ENCODE measurements at regions not wholly inside any gene's neighbourhood (a gene's known extent, or its start where the extent isn't known, plus 50 kb on each side); places are given as distances from the start of the nearest gene placed in this dataset.

- no peak for DNase-seq (ENCODE audit: low read depth in 1 of 2, low spot score in 1 of 2)
- TF ChIP-seq GABPA (IDR thresholded peaks at IDR 0.05; ENCODE audit: low read depth): no peak
- TF ChIP-seq SPI1 (IDR thresholded peaks at IDR 0.05; ENCODE audit: borderline replicate concordance, low read depth): no peak
- no peak for TF ChIP-seq POLR2AphosphoS5 (IDR thresholded peaks at IDR 0.05; ENCODE audit: low read depth)
- no peak for TF ChIP-seq CTCF (IDR thresholded peaks at IDR 0.05; ENCODE audit: insufficient read depth, low read length)
- no peak for TF ChIP-seq REST (IDR thresholded peaks at IDR 0.05; ENCODE audit: insufficient replicate concordance, low read depth)
- no peak overlapping the region for H3K27ac ChIP-seq (replicated peaks)
- H3K4me3 ChIP-seq (replicated peaks; ENCODE audit: insufficient read depth, low read length): no peak overlapping the region
- H3K27me3 ChIP-seq (ENCODE audit: insufficient read depth, poor library complexity, severe bottlenecking): no peaks in the 10 kb centered on the region
Measured at GRCh38 chr5:13408616-13409015, 535.9 kb downstream of the DNAH5 start.

- TF ChIP-seq SPI1 (IDR thresholded peaks at IDR 0.05; ENCODE audit: borderline replicate concordance, low read depth) (no peak), GABPA (IDR thresholded peaks at IDR 0.05; ENCODE audit: low read depth) (no peak)
- Histone ChIP-seq H3K4me3 (replicated peaks; ENCODE audit: insufficient read depth, low read length) (no peak overlapping the region), H3K27me3 (ENCODE audit: insufficient read depth, poor library complexity, severe bottlenecking) (no peaks in the 10 kb centered on the region), H3K27ac (replicated peaks) (no peak overlapping the region)
- DNase-seq (ENCODE audit: low read depth in 1 of 2, low spot score in 1 of 2): no peak
Measured at GRCh38 chr5:13403351-13403750, 541.1 kb downstream of the DNAH5 start.

GRCh38 chr5:13385066-13385465 is 559.4 kb downstream of the DNAH5 start:
- Histone ChIP-seq H3K27ac (replicated peaks) (no peak overlapping the region), H3K4me3 (replicated peaks; ENCODE audit: insufficient read depth, low read length) (no peak overlapping the region), H3K27me3 (ENCODE audit: insufficient read depth, poor library complexity, severe bottlenecking) (no peaks in the 10 kb centered on the region)
- DNase-seq (ENCODE audit: low read depth in 1 of 2, low spot score in 1 of 2): no peak
- TF ChIP-seq SPI1 (IDR thresholded peaks at IDR 0.05; ENCODE audit: borderline replicate concordance, low read depth): no peak
- TF ChIP-seq GABPA (IDR thresholded peaks at IDR 0.05; ENCODE audit: low read depth): no peak
- no peak for TF ChIP-seq REST (IDR thresholded peaks at IDR 0.05; ENCODE audit: insufficient replicate concordance, low read depth)
- no peak for TF ChIP-seq CTCF (IDR thresholded peaks at IDR 0.05; ENCODE audit: insufficient read depth, low read length)
- TF ChIP-seq POLR2AphosphoS5 (IDR thresholded peaks at IDR 0.05; ENCODE audit: low read depth): no peak

GRCh38 chr5:13382232-13382631 is 562.3 kb downstream of the DNAH5 start:
- H3K27ac ChIP-seq (replicated peaks): no peak overlapping the region
- TF ChIP-seq POLR2AphosphoS5 (IDR thresholded peaks at IDR 0.05; ENCODE audit: low read depth) (no peak), REST (IDR thresholded peaks at IDR 0.05; ENCODE audit: insufficient replicate concordance, low read depth) (no peak), SPI1 (IDR thresholded peaks at IDR 0.05; ENCODE audit: borderline replicate concordance, low read depth) (no peak)
- no peaks in the 10 kb centered on the region for H3K27me3 ChIP-seq (ENCODE audit: insufficient read depth, poor library complexity, severe bottlenecking)
- no peak for DNase-seq (ENCODE audit: low read depth in 1 of 2, low spot score in 1 of 2)
- no peak overlapping the region for H3K4me3 ChIP-seq (replicated peaks; ENCODE audit: insufficient read depth, low read length)
